RWPE2 (cell line): ENCODE measurements at regions not wholly inside any gene's neighbourhood (a gene's known extent, or its start where the extent isn't known, plus 50 kb on each side); places are given as distances from the start of the nearest gene placed in this dataset.

Experiments used
- ATAC-seq: fragments of 200-7000 bp; cut with Tn5 transposase; 3 replicates; pipeline ENCODE4 v1.9.1; 2021; ENCODE audit warnings: low read depth
- DNase-seq: peaks from one replicate; pipeline ENCODE4 v3.0.0-alpha.2; 2020; ENCODE audit warnings: low spot score
- H3K27ac ChIP-seq: fragments of 450-650 bp; 2 replicates; pipeline ENCODE4 v1.5.1; 2017; ENCODE audit warnings: mild to moderate bottlenecking; ENCODE audit not compliant: poor library complexity, severe bottlenecking
- H3K27me3 ChIP-seq: fragments of 250-450 bp; sonication (Bioruptor Pico); 2 replicates; pipeline ENCODE4 v1.5.1; 2021; ENCODE audit warnings: mild to moderate bottlenecking, moderate library complexity; ENCODE audit not compliant: insufficient read depth, poor library complexity, severe bottlenecking
- H3K36me3 ChIP-seq: fragments of 250-450 bp; sonication (Bioruptor Pico); 2 replicates; pipeline ENCODE4 v1.5.1; 2020; ENCODE audit warnings: low read depth, mild to moderate bottlenecking, moderate library complexity
- H3K4me1 ChIP-seq: fragments of 250-450 bp; sonication (Bioruptor Pico); 2 replicates; pipeline ENCODE4 v1.5.1; 2021; ENCODE audit warnings: mild to moderate bottlenecking, moderate library complexity; ENCODE audit not compliant: insufficient read depth, poor library complexity, severe bottlenecking
- H3K4me3 ChIP-seq: fragments of 250-450 bp; sonication (Bioruptor Pico); 2 replicates; pipeline ENCODE4 v1.5.1; 2021; ENCODE audit warnings: mild to moderate bottlenecking, moderate library complexity; ENCODE audit not compliant: severe bottlenecking
- H3K9me3 ChIP-seq: fragments of 250-450 bp; sonication (Bioruptor Pico); 2 replicates; pipeline ENCODE4 v1.5.1; 2021; ENCODE audit warnings: mild to moderate bottlenecking, moderate library complexity; ENCODE audit not compliant: severe bottlenecking
- CTCF ChIP-seq: fragments of 450-650 bp; IDR thresholded peaks from one replicate; pipeline ENCODE4 v1.5.1; 2017; ENCODE audit warnings: mild to moderate bottlenecking, moderate library complexity; ENCODE audit not compliant: poor library complexity, severe bottlenecking

GRCh38 chr2:236940497-236940896 is 145.2 kb upstream of the COPS8 start:
- DNase-seq, result no peak
- Histone ChIP-seq H3K27me3 (no peaks in the 10 kb centered on the region), H3K27ac (no peak overlapping the region), H3K9me3 (no peaks in the 10 kb centered on the region), H3K4me1 (no peaks in the 10 kb centered on the region), H3K36me3 (no peaks in the 10 kb centered on the region), H3K4me3 (no peak overlapping the region)
- no peak for ATAC-seq
- no peak for TF ChIP-seq CTCF

DNA sequence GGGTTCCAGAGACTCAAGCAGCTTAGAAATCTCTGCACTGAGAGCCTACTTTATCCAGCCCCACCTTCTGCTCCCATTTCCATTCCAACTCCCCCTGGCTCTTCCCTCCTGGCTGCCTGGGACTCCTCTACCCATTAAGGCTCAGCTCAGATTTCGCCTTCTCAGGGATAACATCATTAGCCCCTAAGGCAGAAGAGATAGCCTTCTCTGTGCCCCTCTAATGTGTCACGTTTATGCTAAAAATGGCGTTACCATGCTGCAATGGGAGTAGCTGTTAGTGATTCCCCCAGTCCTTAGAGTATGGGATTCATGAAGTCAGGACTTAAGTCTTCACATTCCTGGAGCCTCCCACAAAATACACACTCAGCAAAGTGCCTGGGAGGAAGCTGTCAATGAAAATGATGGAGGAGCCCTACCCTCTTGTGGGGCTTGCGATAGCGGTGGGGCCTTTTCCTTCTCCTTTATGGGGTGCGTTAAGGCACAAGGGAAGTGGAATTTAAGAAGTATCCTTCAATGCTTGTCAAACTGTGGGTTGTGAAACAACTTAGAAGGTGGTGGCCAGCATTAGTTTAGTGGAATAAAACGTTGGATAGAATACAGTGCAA is 144.7 kb upstream of the COPS8 start:
- ATAC-seq (no peak), DNase-seq (no peak)
- no peaks in the 10 kb centered on the region for H3K27me3 ChIP-seq
- no peaks in the 10 kb centered on the region for H3K9me3 ChIP-seq
- H3K27ac ChIP-seq, result no peak overlapping the region
- no peak overlapping the region for H3K4me3 ChIP-seq
- TF ChIP-seq CTCF, result no peak
- H3K36me3 ChIP-seq, result no peaks in the 10 kb centered on the region
- no peaks in the 10 kb centered on the region for H3K4me1 ChIP-seq

DNA sequence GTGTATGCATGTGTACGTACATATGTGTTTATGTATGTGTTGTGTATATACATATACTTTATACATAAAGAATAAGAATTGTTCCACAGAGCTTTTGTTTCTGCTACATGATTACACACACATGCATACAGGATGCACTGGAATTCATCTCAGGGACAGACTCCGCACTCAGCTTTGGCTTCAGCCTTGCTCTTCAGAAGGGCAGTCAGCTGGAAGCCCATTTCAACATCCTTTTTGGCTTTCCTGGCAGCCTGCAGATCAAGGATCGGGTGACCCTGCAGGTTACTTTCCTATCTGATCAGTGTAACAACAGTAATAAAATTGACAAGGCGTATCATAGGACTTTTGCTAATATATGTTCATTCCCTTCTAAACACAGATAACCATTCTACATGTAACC is 144.1 kb upstream of the COPS8 start:
- DNase-seq, result no peak

DNA sequence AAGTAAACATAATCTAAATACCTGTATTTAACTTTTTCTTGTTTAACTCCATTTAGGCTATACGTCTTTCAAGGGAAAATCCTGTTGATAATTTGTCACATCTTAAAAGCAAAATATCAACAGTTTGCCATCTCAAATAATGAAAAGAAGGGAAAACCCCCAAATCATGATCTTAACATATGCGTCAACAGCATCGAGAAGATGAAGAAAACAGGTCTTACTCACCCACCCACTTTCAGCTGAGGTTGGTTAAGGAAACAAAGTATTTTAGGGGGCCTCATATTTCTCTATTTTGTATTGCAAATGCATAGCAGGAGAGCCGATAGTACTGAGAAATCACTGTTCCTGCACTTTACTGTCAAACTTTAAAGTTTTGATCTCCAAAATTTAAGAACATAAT is 143.1 kb upstream of the COPS8 start:
- TF ChIP-seq CTCF, result no peak
- no peaks in the 10 kb centered on the region for H3K36me3 ChIP-seq
- H3K27ac ChIP-seq, result no peak overlapping the region
- DNase-seq (no peak), ATAC-seq (no peak)
- H3K9me3 ChIP-seq, result no peaks in the 10 kb centered on the region
- no peaks in the 10 kb centered on the region for H3K27me3 ChIP-seq
- no peaks in the 10 kb centered on the region for H3K4me1 ChIP-seq
- H3K4me3 ChIP-seq, result no peak overlapping the region

More for the DNA sequence above, 144.1 kb upstream of the COPS8 start:
- ATAC-seq, result no peak
- no peak overlapping the region for H3K4me3 ChIP-seq
- H3K36me3 ChIP-seq, result no peaks in the 10 kb centered on the region
- no peaks in the 10 kb centered on the region for H3K4me1 ChIP-seq
- H3K27me3 ChIP-seq, result no peaks in the 10 kb centered on the region
- TF ChIP-seq CTCF, result no peak
- no peak overlapping the region for H3K27ac ChIP-seq
- no peaks in the 10 kb centered on the region for H3K9me3 ChIP-seq

DNA sequence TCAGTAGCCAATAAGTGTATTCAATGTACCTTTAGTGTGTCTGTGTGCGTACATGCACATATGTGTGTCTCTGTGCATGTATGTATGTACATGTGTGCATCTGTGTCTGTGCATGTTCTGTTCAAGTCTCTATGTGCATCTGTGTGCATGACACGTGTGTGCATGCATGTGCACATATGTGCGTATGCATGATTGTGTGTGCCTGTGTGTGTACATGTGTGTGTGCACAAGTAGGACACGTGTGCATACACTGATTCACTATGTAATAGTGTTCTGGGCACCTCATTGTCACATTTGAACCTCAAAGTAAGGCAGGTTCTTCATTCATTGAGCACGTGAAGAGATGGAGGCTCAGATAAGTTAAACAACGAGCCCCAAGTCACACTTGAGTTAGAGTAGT is 142.6 kb upstream of the COPS8 start:
- no peaks in the 10 kb centered on the region for H3K4me1 ChIP-seq
- H3K27me3 ChIP-seq, result no peaks in the 10 kb centered on the region
- DNase-seq (no peak), ATAC-seq (no peak)
- H3K27ac ChIP-seq, result no peak overlapping the region
- TF ChIP-seq CTCF, result no peak
- no peaks in the 10 kb centered on the region for H3K9me3 ChIP-seq
- H3K36me3 ChIP-seq, result no peaks in the 10 kb centered on the region
- H3K4me3 ChIP-seq, result no peak overlapping the region
